T47D (cell line): ENCODE measurements at regions not wholly inside any gene's neighbourhood (a gene's known extent, or its start where the extent isn't known, plus 50 kb on each side); places are given as distances from the start of the nearest gene placed in this dataset.
A peak's percentile ranks its signal among the peaks of the same experiment; 100 is the strongest.

Experiments used
- DNase-seq, 2 experiments: peaks; one replicate each; pipeline versions ENCODE4 v3.0.0 to v3.0.0-alpha.2; 2011 to 2012; ENCODE audit warnings: low read depth in 1 of 2, low spot score in 1 of 2
- JUND ChIP-seq: IDR thresholded peaks from 2 replicates; pipeline ENCODE4 v1.6.1; 2012; ENCODE audit warnings: low read depth
- in situ Hi-C: cut with HindIII; loops from 2 replicates; pipeline ENCODE4 v1.10.0; 2016; ENCODE audit warnings: low sequenced_read_pairs, low pct_unique_long_range_greater_than_20kb

DNA sequence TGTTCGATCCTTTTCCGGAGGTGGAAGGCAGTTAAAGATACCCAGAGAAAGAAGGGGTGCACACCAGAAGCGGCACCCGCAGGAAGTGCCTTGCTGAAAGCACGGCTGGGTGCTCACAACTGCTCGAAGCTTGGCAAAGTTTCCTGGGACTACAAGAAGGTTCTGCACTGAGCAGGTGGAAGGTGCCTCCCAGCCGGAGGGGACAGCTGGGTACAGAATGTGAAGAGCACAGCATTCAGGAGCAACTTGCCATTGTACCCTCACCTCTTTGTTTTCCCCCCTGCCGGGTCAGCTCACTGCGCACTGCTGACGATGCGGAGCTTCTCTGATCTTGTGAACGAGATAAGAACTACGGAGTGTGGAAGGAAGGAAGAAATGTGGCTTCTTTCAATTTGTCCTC is 289.2 kb downstream of the FBXW7 start:
- in situ Hi-C loops: no loop called here
- TF ChIP-seq JUND: no peak
- no peak for DNase-seq

DNA sequence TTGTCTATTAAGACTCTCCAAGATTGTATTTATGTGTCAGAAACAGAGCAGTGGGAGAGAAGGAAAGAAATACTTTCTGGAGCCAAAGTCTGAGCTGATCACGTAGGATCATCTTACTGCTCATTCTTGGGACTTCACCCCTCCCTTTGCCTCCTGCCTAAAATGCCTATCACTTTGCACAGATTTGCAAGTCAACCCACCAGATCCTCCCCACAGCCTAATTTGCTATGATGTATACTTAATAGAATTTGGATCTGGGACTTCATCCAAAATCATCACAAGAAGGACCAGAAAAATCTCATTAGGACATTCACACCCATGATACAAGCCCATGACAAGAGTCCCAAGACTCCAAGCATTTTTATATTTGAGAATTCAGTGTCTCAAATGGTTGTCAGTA is 290.2 kb downstream of the FBXW7 start:
- in situ Hi-C loops: no loop called here
- no peak for DNase-seq
- no peak for TF ChIP-seq JUND

DNA sequence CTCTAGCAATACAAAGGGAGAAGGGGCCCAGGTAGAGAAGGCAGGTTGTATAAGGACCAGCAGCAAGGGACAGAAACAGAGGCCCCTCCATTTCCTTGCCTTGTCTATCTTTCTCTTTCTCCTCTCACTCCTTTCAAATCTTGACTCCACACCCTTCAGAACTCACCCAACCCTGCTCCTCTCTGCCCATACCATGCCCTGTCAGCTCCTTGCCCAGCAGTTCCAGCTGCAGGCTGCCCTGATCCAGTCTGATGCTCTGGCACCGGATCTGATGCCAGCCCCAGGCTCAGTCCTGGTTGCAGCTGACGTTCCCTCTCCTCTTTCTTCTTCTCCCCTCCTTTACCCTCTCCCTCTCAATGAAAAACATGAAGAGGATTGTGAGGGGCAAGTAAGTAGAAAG is 291.2 kb downstream of the FBXW7 start:
- in situ Hi-C loops: no loop called here
- no peak for TF ChIP-seq JUND
- DNase-seq: no peak

DNA sequence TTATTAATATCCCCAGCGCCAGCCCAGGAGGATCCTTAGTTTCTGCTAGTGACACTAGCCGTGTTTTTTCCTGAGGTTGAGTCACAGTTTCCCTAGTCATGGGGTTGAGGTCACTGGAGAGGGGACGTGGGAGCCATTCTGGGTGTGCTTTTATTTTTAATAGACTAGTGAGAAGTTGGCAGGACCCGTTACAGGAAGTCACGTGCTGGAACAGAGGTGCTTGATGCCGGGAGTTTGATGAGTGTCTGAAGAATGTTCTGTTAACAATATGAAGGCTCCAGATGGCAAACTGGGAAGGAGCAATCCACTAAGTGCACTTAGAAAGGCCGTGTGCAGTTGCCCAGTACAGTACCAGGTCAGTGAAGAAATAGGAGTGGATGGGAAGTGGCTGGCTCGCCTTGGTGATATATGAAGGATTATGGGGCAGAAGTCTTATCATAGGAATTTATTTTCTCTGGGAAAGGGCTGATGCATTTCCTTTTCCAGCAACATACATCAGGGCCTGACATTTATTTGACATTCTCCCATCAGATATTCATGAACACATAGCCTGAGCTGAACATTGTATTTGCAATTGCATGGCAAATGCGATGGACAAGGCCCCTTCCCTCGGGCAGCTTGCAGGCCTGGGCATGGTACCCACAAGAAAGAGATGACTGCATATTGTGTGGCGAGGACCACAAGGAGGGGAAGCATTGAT is 291.8 kb downstream of the FBXW7 start:
- TF ChIP-seq JUND: no peak
- in situ Hi-C loops: no loop called here
- DNase-seq: no peak

DNA sequence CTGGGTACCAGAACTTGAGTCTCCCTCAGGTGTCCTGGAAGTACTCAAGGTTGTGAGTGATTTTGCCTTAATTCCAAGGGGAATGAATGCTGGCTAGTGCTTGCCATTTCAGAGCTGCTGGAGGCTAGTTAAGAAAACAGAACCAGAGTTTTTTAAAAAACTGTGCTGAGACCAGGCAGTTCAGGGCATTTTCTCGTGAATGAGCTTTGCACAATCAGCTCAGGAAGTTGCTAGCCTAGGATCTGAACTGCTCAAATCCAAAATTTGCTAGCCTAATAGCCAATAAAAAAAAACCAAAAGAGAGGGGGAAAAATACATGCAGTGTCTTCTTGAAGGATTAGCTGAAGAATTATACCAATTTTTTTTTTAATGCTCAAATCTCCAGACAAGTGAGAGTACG is 292.7 kb downstream of the FBXW7 start:
- no peak for TF ChIP-seq JUND
- no peak for DNase-seq
- in situ Hi-C loops: no loop called here

DNA sequence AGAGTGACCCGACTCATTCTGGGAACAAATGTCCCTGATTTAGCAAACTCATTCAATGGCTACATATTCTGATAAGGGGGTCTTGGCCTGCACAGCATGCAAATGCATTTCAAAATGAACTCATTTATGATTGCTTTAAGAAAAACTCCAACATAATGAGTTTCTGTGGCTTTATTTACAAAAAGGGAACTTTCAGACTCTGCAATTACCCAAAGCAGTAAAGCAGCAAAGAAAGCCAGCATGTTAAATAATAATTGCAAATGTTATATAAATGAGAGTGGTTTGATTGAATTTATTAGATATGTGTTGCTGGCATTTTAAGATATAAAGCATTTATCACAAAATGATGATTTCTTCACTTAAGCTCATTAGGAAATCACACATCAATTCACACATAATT is 295.7 kb downstream of the FBXW7 start:
- in situ Hi-C loops: no loop called here
- TF ChIP-seq JUND: no peak
- no peak for DNase-seq

DNA sequence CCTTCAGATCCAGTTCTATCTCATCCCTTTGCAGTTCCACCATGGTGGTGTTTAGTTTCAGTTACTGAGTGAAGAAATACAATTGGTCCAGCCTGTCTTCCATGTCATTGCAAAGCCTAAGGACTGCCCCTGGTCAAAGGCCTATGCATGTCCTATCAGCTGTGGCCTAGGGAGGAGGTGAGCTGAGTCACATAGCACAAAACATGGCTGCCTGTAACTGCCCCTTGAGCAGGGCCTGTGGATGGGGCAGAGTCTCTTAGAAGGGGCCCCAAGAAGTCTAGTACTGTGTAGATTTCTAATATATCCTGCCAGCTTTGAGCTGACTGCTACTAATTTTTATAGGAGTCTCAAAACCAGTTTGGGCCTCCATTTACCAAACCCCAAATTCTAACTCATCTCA is 296.7 kb downstream of the FBXW7 start:
- no peak for DNase-seq
- no peak for TF ChIP-seq JUND
- in situ Hi-C loops: no loop called here

DNA sequence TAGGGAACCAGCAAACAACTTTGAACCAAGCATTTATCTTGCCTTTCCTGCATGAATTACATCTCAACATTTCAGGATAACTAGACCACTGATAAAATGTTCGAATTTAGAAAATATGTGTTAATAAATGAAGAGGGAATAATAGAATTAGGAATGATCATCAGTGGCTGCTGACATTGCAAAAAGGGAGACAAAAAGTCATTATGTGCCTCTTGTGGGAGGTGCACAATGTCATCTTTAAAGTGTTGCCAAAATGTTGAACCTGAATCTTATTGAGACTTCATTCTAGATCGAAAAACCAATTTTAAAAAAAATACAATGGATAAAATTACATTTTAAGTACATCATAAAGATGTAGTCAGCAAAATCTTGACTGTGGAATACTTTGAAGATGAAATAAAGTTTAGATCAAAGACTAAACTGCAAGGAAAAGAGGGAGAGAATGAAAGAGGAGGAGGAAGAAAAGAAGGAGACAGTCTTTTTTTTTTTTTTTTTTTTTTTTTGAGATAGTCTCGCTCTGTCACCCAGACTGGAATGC is 299.3 kb downstream of the FBXW7 start:
- in situ Hi-C loops: no loop called here
- no peak for TF ChIP-seq JUND

DNA sequence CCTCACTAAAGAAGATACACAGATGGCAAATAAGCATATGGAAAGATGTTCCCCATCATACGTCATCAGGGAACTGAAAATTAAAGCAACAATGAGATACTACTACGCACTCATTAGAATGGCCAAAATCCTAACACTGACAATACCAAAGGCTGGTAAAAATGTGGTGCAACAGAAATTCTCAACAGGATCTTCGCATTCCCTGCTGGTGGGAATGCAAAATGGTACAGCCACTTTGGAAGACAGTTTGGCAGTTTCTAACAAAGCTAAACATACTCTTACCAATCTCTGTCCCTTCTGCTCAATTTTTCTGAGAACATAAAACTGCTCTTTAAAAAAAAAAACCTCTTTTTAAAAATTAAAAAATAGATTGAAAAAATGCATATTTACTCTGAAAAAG is 300.2 kb downstream of the FBXW7 start:
- TF ChIP-seq JUND: no peak
- in situ Hi-C loops: no loop called here

More for the DNA sequence above, 299.3 kb downstream of the FBXW7 start:
- no peak for DNase-seq

DNA sequence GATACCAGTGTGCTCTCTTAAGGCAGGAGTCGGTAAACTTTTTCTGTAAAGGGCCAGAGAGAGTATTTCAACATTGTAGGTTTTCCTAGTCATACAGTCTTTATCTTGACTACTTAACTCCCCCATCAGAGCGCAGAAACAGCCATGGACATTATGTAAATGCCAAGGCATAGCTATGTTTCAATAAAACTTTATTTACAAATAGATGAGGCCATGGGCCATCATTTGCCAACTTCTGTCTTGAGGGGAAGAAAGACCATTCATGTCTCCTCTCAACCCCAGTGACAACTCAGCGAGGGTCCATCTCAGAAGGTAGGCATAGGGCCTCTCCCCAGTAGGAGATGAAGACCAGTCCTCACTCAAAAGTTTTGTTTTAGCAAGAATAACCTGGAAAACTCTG is 301.3 kb downstream of the FBXW7 start:
- in situ Hi-C loops: no loop called here
- no peak for TF ChIP-seq JUND
- no peak for DNase-seq

More for the DNA sequence above, 300.2 kb downstream of the FBXW7 start:
- no peak for DNase-seq

DNA sequence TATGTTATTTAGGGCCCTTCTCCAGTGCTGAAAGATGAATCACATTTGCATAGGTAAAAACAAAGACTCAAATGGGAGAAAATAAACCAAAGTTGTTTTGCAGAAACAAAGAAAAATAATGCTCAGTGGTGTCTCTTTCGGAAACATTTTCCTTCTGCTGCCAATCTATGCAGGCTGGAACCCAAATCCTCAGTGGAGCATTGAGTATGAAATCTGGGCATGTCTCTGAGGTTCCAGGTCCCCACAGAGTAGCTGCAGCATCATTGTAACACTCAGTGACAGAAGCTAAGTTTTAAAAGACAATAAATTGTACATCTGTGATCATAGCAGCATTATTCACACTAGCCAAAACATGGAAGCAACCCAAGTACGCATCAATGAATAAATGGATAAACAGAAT is 303.6 kb downstream of the FBXW7 start:
- no peak for TF ChIP-seq JUND

DNA sequence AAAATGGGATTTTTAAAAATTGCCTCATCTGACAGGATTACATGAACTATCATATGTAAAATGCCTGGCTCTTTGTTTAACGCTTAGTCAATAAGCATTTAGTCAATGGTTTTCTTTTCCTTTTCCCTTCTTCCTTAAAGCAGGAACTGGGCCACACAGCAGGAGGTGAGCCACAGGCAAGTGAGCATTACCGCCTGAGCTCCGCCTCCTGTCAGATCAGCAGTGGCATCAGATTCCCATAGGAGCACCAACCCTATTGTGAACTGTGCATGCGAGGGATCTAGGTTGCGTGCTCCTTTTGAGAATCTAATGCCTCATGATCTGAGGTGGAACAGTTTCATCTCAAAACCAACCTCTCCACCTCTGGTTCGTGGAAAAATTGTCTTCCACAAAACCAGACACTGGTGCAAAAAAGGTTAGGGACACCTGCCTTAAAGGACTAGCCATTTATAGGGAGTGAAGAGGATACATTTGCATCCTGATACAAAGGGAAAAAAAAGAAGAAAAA is 306.1 kb downstream of the FBXW7 start:
- in situ Hi-C loops: no loop called here
- peak in 1 of 2 experiments; percentile 28 for DNase-seq
- no peak for TF ChIP-seq JUND

More for the DNA sequence above, 303.6 kb downstream of the FBXW7 start:
- DNase-seq: no peak
- in situ Hi-C loops: no loop called here

DNA sequence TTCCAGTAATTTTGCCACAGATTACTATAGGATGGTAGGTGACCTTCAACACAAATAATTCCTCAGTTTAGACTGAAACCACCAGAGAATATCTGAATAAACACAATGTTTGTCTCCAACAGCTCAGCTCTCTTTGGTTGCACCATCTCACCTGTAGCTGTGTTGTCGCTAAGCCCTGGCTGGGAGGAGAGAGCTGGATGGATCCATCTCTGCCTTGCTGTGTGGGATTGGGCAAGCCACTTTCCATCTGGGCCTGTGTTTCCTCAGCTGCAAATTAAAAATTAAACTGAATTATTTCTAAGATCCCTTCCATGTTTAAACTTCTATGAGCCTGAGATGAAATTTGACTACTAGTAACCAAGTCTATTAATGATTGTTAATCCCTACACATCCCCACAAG is 310.2 kb downstream of the FBXW7 start:
- TF ChIP-seq JUND: no peak
- DNase-seq: no peak
- in situ Hi-C loops: no loop called here

DNA sequence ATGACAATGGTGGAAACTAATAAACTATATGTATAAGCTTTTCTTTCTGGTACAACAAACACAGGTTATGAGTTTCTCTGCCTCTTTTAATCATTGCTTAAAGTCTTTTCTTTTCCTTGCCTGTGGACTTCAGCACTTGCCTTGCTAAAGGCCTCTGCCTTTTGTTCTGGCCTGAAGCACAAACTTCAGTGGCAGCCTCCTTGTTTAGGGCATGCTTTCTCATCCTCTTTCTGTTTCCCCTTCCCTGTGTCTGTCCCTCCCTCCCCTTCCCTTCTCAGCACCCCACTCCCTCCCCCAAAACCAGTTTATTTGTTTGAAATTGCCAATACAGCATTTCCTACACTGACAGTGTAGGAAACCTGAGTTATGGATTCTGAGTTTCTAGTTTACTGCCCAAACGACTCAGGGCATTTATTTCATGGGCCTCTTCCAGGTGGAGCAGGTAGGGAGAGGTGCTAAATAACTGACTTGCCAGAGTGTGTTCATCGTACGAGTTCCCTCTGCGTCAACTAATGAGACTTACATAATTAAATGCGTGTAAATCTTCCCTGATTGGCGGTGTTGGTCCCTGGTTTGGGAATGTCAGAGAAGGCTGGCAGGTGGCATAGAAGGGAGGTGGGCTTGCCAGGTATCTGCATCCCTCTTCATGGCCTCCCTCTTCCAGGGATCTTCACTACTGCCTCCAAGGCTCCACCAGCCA is 311.0 kb downstream of the FBXW7 start:
- no peak for TF ChIP-seq JUND
- no peak for DNase-seq
- in situ Hi-C loops: no loop called here
